ENCODE measurements at regions not wholly inside any gene's neighbourhood (a gene's known extent, or its start where the extent isn't known, plus 50 kb on each side); places are given as distances from the start of the nearest gene placed in this dataset.
"Not testable (repeated sequence)": the region's sequence is repeated elsewhere in the genome, so short reads cannot be mapped to it uniquely, and the experiment has no call there.

DNA sequence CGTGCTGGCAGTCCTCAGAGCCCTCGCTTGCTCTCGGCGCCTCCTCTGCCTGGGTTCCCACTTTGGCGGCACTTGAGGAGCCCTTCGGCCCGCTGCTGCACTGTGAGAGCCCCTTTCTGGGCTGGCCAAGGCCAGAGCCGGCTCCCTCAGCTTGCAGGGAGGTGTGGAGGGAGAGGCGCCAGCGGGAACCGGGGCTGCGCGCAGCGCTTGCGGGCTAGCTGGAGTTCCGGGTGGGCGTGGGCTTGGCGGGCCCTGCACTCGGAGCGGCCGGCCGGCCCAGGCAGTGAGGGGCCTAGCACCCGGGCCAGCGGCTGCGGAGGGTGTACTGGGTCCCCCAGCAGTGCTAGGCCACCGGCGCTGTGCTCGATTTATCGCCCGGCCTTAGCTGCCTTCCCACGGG is 124.1 kb upstream of the NT5E start:
- TF ChIP-seq, protein P1, sequence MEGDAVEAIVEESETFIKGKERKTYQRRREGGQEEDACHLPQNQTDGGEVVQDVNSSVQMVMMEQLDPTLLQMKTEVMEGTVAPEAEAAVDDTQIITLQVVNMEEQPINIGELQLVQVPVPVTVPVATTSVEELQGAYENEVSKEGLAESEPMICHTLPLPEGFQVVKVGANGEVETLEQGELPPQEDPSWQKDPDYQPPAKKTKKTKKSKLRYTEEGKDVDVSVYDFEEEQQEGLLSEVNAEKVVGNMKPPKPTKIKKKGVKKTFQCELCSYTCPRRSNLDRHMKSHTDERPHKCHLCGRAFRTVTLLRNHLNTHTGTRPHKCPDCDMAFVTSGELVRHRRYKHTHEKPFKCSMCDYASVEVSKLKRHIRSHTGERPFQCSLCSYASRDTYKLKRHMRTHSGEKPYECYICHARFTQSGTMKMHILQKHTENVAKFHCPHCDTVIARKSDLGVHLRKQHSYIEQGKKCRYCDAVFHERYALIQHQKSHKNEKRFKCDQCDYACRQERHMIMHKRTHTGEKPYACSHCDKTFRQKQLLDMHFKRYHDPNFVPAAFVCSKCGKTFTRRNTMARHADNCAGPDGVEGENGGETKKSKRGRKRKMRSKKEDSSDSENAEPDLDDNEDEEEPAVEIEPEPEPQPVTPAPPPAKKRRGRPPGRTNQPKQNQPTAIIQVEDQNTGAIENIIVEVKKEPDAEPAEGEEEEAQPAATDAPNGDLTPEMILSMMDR (IDR thresholded peaks at IDR 0.05): not testable (repeated sequence)
- TF ChIP-seq TCF7L2, POLR2AphosphoS5 (IDR thresholded peaks at IDR 0.05; ENCODE audit: low read depth, low read length): not testable (repeated sequence)
- TF ChIP-seq, protein P2, sequence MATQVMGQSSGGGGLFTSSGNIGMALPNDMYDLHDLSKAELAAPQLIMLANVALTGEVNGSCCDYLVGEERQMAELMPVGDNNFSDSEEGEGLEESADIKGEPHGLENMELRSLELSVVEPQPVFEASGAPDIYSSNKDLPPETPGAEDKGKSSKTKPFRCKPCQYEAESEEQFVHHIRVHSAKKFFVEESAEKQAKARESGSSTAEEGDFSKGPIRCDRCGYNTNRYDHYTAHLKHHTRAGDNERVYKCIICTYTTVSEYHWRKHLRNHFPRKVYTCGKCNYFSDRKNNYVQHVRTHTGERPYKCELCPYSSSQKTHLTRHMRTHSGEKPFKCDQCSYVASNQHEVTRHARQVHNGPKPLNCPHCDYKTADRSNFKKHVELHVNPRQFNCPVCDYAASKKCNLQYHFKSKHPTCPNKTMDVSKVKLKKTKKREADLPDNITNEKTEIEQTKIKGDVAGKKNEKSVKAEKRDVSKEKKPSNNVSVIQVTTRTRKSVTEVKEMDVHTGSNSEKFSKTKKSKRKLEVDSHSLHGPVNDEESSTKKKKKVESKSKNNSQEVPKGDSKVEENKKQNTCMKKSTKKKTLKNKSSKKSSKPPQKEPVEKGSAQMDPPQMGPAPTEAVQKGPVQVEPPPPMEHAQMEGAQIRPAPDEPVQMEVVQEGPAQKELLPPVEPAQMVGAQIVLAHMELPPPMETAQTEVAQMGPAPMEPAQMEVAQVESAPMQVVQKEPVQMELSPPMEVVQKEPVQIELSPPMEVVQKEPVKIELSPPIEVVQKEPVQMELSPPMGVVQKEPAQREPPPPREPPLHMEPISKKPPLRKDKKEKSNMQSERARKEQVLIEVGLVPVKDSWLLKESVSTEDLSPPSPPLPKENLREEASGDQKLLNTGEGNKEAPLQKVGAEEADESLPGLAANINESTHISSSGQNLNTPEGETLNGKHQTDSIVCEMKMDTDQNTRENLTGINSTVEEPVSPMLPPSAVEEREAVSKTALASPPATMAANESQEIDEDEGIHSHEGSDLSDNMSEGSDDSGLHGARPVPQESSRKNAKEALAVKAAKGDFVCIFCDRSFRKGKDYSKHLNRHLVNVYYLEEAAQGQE (IDR thresholded peaks at IDR 0.05; ENCODE audit: insufficient read depth in 1 of 2, low read depth in 2 of 2, low read length in 1 of 2): not testable (repeated sequence)
